Activated T-cell treated with anti-CD3 and anti-CD28 coated beads, Interleukin-2, amount 50 U/mL, for 48 hours (primary cell): ENCODE measurements at regions not wholly inside any gene's neighbourhood (a gene's known extent, or its start where the extent isn't known, plus 50 kb on each side); places are given as distances from the start of the nearest gene placed in this dataset.
"Not testable (repeated sequence)": the region's sequence is repeated elsewhere in the genome, so short reads cannot be mapped to it uniquely, and the experiment has no call there.

Experiments
- DNase-seq, 2 experiments: peaks; one replicate each; pipeline ENCODE4 v3.0.0-alpha.2; 2020

GRCh38 chr5:108581026-108581425, 166.7 kb upstream of the FER start:
- DNase-seq, result no peak

GRCh38 chr5:108579236-108579635, 168.5 kb upstream of the FER start:
- DNase-seq, result no peak

- no peak for DNase-seq
Observed at GRCh38 chr5:108578791-108579190, 168.9 kb upstream of the FER start.

GRCh38 chr5:108567429-108567828, 180.3 kb upstream of the FER start:
- no peak for DNase-seq

GRCh38 chr5:108564441-108564840, 182.5 kb upstream of the FBXL17 start:
- no peak for DNase-seq

- DNase-seq, result no peak
Observed at GRCh38 chr5:108562205-108562454, 180.2 kb upstream of the FBXL17 start.

- no peak for DNase-seq
Observed at GRCh38 chr5:108561416-108562204, 179.7 kb upstream of the FBXL17 start.

- no peak for DNase-seq
Observed at GRCh38 chr5:108560581-108560980, 178.7 kb upstream of the FBXL17 start.

- DNase-seq, result no peak
Observed at GRCh38 chr5:108560166-108560565, 178.3 kb upstream of the FBXL17 start.

- not testable (repeated sequence) for DNase-seq
Observed at GRCh38 chr5:108558840-108559239, 176.9 kb upstream of the FBXL17 start.

- not testable (repeated sequence) for DNase-seq
Observed at GRCh38 chr5:108558142-108558541, 176.2 kb upstream of the FBXL17 start.

GRCh38 chr5:108557686-108558085, 175.8 kb upstream of the FBXL17 start:
- DNase-seq, result no peak

- no peak for DNase-seq
Observed at GRCh38 chr5:108556441-108557145, 174.7 kb upstream of the FBXL17 start.

GRCh38 chr5:108548684-108549596, 167.0 kb upstream of the FBXL17 start:
- DNase-seq, result no peak

- no peak for DNase-seq
Observed at GRCh38 chr5:108546939-108547338, 165.0 kb upstream of the FBXL17 start.

GRCh38 chr5:108545301-108545700, 163.4 kb upstream of the FBXL17 start:
- no peak for DNase-seq

GRCh38 chr5:108543486-108543885, 161.6 kb upstream of the FBXL17 start:
- no peak for DNase-seq

GRCh38 chr5:108541836-108542235, 159.9 kb upstream of the FBXL17 start:
- no peak for DNase-seq

GRCh38 chr5:108536321-108536720, 154.4 kb upstream of the FBXL17 start:
- no peak for DNase-seq

- not testable (repeated sequence) for DNase-seq
Observed at GRCh38 chr5:108532129-108532445, 150.2 kb upstream of the FBXL17 start.

GRCh38 chr5:108531367-108532128, 149.7 kb upstream of the FBXL17 start:
- no peak for DNase-seq

- DNase-seq, result no peak
Observed at GRCh38 chr5:108530706-108531105, 148.8 kb upstream of the FBXL17 start.

- DNase-seq, result no peak
Observed at GRCh38 chr5:108529381-108529780, 147.5 kb upstream of the FBXL17 start.
